GM19397 (cell line): ENCODE measurements at regions not wholly inside any gene's neighbourhood (a gene's known extent, or its start where the extent isn't known, plus 50 kb on each side); places are given as distances from the start of the nearest gene placed in this dataset.

Source experiments
- ATAC-seq: cut with Tn5 transposase; IDR thresholded peaks from one replicate; pipeline ENCODE4 v1.9.1; 2021; ENCODE audit warnings: mild to moderate bottlenecking, moderate library complexity; ENCODE audit not compliant: unreplicated experiment

DNA sequence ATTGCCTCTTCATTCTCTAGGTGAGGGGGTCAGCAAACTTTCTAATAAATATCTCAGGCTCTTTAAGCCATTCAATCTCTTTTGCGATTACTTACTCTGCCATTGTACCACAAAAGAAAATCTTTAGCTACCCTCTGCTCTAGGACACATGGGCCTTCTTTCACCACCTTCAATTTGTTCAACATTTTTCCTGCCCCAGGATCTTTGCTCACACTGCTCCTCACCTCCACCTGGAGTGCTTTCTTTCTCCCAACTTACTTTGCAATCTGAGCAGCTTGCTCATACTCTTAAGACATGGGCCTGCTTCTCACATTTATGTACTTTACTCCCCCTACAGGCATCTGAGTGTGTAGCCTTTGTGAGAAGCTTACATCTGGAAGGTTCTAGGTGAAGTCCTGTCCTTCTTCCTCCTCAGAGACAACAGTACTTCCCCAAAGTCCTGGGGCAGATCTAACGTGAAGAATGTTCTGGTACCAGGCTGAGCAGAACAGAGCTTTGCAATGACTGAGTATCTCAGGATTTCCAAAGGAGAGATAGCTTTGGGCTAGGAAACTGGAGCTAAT, 55.0 kb upstream of the PRDM5 start:
- peak; percentile 81 for ATAC-seq

GRCh38 chr4:120973207-120973606, 50.7 kb upstream of the PRDM5 start:
- no peak for ATAC-seq
